GM12878 (cell line): ENCODE measurements at regions not wholly inside any gene's neighbourhood (a gene's known extent, or its start where the extent isn't known, plus 50 kb on each side); places are given as distances from the start of the nearest gene placed in this dataset.

Experiments
- ATAC-seq: fragments of 200-7000 bp; cut with Tn5 transposase; 3 replicates; pipeline ENCODE4 v1.9.1; 2020; ENCODE audit warnings: mild to moderate bottlenecking, moderate library complexity
- BruUV-seq: library from RNA; stranded (reverse); fragments of 400-500 nt; replicated peaks from 2 replicates; lab custom pipeline; 2021; lab: Mats Ljungman, UMichigan
- CTCF ChIA-PET: fragments of 300-600 bp; sonication (Branson Sonifier 250); formaldehyde crosslinking; extraction: SDS; loops from one replicate; lab custom pipeline; 2021; ENCODE audit warnings: inconsistent platforms; lab: Yijun Ruan, JAX
- POLR2A ChIA-PET: fragments of 350-600 bp; formaldehyde crosslinking; extraction: SDS; loops from one replicate; lab custom pipeline; 2021; ENCODE audit warnings: inconsistent platforms; lab: Charles Lee
- RAD21 ChIA-PET: fragments of 300-600 bp; sonication (Branson Sonifier 250); formaldehyde crosslinking; loops from one replicate; lab custom pipeline; 2023; ENCODE audit warnings: antibody characterized with exemption; ENCODE audit not compliant: unreplicated experiment; lab: Charles Lee
- SMC1A ChIA-PET: fragments of 300-600 bp; sonication (Branson Sonifier 250); formaldehyde crosslinking; loops from one replicate; lab custom pipeline; 2023; ENCODE audit not compliant: unreplicated experiment, uncharacterized antibody; lab: Charles Lee
- DNase-seq: peaks from one replicate; pipeline ENCODE4 v3.0.0-alpha.2; 2011; ENCODE audit warnings: low read depth, low spot score
- FAIRE-seq: peaks from 3 replicates; lab custom pipeline; 2011; peaks lifted over from hg19 to GRCh38; lab: Jason Lieb, UNC
- H2AFZ ChIP-seq: 2 replicates; pipeline ENCODE4 v1.6.0; 2011; ENCODE audit warnings: low read depth, low read length, control low read depth; ENCODE audit not compliant: control insufficient read depth
- H3K27ac ChIP-seq: 2 replicates; pipeline ENCODE4 v1.5.1; 2011; ENCODE audit warnings: control low read depth; ENCODE audit not compliant: control insufficient read depth, insufficient read depth
- H3K27me3 ChIP-seq, 2 experiments: replicated peaks in 1 of 2; 2 replicates each; pipeline versions ENCODE4 v1.6.0 to v1.6.1; 2011; ENCODE audit warnings: low read length in 1 of 2; ENCODE audit not compliant: control insufficient read depth in 2 of 2, insufficient read depth in 2 of 2
- H3K36me3 ChIP-seq, 2 experiments: 2 replicates each; pipeline ENCODE4 v1.5.1; 2011; ENCODE audit warnings: low read length in 1 of 2; ENCODE audit not compliant: control insufficient read depth in 2 of 2, insufficient read depth in 2 of 2
- H3K4me1 ChIP-seq: 2 replicates; pipeline ENCODE4 v1.6.1; 2011; ENCODE audit warnings: mild to moderate bottlenecking, low read length, moderate library complexity, mixed read lengths; ENCODE audit not compliant: control insufficient read depth, insufficient read depth
- H3K4me2 ChIP-seq: 2 replicates; pipeline ENCODE4 v1.6.0; 2011; ENCODE audit warnings: control low read depth; ENCODE audit not compliant: control insufficient read depth, insufficient read depth
- H3K4me3 ChIP-seq: fragments of 200-600 bp; sonication (generic); 2 replicates; pipeline ENCODE4 v1.5.1; 2016
- H3K79me2 ChIP-seq: 2 replicates; pipeline ENCODE4 v1.6.0; 2011; ENCODE audit warnings: low read length; ENCODE audit not compliant: control insufficient read depth, insufficient read depth
- H3K9ac ChIP-seq: 2 replicates; pipeline ENCODE4 v1.8.0; 2011; ENCODE audit warnings: low read length, control low read depth, mixed read lengths; ENCODE audit not compliant: control insufficient read depth, insufficient read depth
- H3K9me3 ChIP-seq: replicated peaks from 3 replicates; pipeline ENCODE4 v1.5.1; 2011; ENCODE audit warnings: mild to moderate bottlenecking, low read length; ENCODE audit not compliant: control insufficient read depth, insufficient read depth
- H4K20me1 ChIP-seq: 2 replicates; pipeline ENCODE4 v1.6.0; 2011; ENCODE audit not compliant: control insufficient read depth, insufficient read depth
- BCL3 ChIP-seq: IDR thresholded peaks from 2 replicates; pipeline ENCODE4 v1.6.1; 2011; ENCODE audit warnings: borderline replicate concordance, low read depth, mild to moderate bottlenecking, moderate library complexity, low read length; ENCODE audit not compliant: insufficient read depth, poor library complexity, severe bottlenecking
- BCLAF1 ChIP-seq: fragments of 450-650 bp; IDR thresholded peaks from 2 replicates; pipeline ENCODE4 v1.6.1; 2017; ENCODE audit warnings: antibody characterized with exemption, mild to moderate bottlenecking, moderate library complexity
- E2F4 ChIP-seq: IDR thresholded peaks from 2 replicates; pipeline ENCODE4 v1.6.1; 2012; ENCODE audit warnings: low read depth, low read length, improper control_type of control experiment
- EGR1 ChIP-seq, 2 experiments: IDR thresholded peaks; 1 replicate in 1 of 2; 2 replicates in 1 of 2; pipeline ENCODE4 v1.6.1; 2011 to 2012; ENCODE audit warnings: low read depth in 2 of 2, low read length in 2 of 2, borderline replicate concordance in 1 of 2, mild to moderate bottlenecking in 1 of 2, moderate library complexity in 1 of 2
- MYB ChIP-seq: fragments of 150-350 bp; IDR thresholded peaks from 2 replicates; pipeline ENCODE4 v1.6.1; 2014; ENCODE audit warnings: mild to moderate bottlenecking, low read depth, low read length, borderline replicate concordance
- NFXL1 ChIP-seq: fragments of 450-650 bp; IDR thresholded peaks from 2 replicates; pipeline ENCODE4 v1.6.1; 2017; ENCODE audit warnings: antibody characterized with exemption, mild to moderate bottlenecking, borderline replicate concordance
- RAD51 ChIP-seq: fragments of 450-650 bp; IDR thresholded peaks from 2 replicates; pipeline ENCODE4 v1.6.1; 2016; ENCODE audit warnings: moderate library complexity, mild to moderate bottlenecking, inconsistent platforms
- RCOR1 ChIP-seq: conservative IDR thresholded peaks from 2 replicates; pipeline ENCODE4 v1.6.1; 2012; ENCODE audit warnings: low read depth, low read length, improper control_type of control experiment
- TCF3 ChIP-seq: IDR thresholded peaks from 2 replicates; pipeline ENCODE4 v1.6.1; 2012; ENCODE audit warnings: low read depth, mild to moderate bottlenecking, low read length, borderline replicate concordance; ENCODE audit not compliant: insufficient read depth
- YBX1 ChIP-seq: fragments of 450-650 bp; IDR thresholded peaks from 2 replicates; pipeline ENCODE4 v1.6.1; 2016; ENCODE audit warnings: antibody characterized with exemption
- ZNF687 ChIP-seq: fragments of 450-650 bp; IDR thresholded peaks from 2 replicates; pipeline ENCODE4 v1.6.1; 2017; ENCODE audit warnings: mild to moderate bottlenecking, moderate library complexity
- WGBS: methylation state at CpG from one replicate; pipeline ENCODE4 v1.1.6; 2016; ENCODE audit warnings: low lambda C conversion rate; ENCODE audit not compliant: insufficient replicate concordance, insufficient coverage; ENCODE audit errors: missing lambda C conversion rate; 5-methylcytosine and 5-hydroxymethylcytosine counted together
- in situ Hi-C: fragments of 300-500 bp; cut with MboI; formaldehyde crosslinking; loops from 9 replicates; pipeline ENCODE4 v1.14.3; 2018; ENCODE audit warnings: mixed read lengths
- intact Hi-C: fragments of 100-400 bp; cut with micrococcal nuclease; formaldehyde crosslinking; loops from one replicate; pipeline ENCODE4 v1.14.2; 2022; ENCODE audit not compliant: unreplicated experiment

- Histone ChIP-seq H3K27me3 (peaks cover 0 to 2% of the 10 kb centered on the region in 2 experiments; a peak in 1 of 4 replicates), H3K36me3 (no peaks in the 10 kb centered on the region), H3K9ac (no peak overlapping the region), H3K4me3 (no peak overlapping the region), H3K9me3 (no peaks in the 10 kb centered on the region), H2AFZ (no peak overlapping the region), H3K4me2 (no peak overlapping the region), H3K79me2 (no peaks in the 10 kb centered on the region), H4K20me1 (no peaks in the 10 kb centered on the region), H3K4me1 (no peaks in the 10 kb centered on the region), H3K27ac (no peak overlapping the region)
- ATAC-seq (no peak), FAIRE-seq (no peak), DNase-seq (no peak)
- RAD21 ChIA-PET = no interaction called here
- BruUV-seq = no TSS peak
- 59% methylated on average over 2 of the region's 2 CpGs for WGBS
- SMC1A ChIA-PET = no interaction called here
- POLR2A ChIA-PET = no interaction called here
- CTCF ChIA-PET = interaction anchor here (1.2 kb wide), 1 partner anchor 10 kb away, joined by 4 read pairs; no protein-coding TSS in a partner anchor
- intact Hi-C loops (no loop called here), in situ Hi-C loops (no loop called here)
- TF ChIP-seq RCOR1 (no peak), EGR1 (IDR thresholded peaks at IDR 0.05; ENCODE audit: borderline replicate concordance in 1 of 2, low read depth in 2 of 2, low read length in 2 of 2) (no peak), BCL3 (no peak), NFXL1 (no peak), MYB (no peak), ZNF687 (no peak), RAD51 (no peak), YBX1 (no peak), BCLAF1 (no peak), E2F4 (no peak), TCF3 (no peak)
These were observed 108.4 kb downstream of the ESM1 start for GRCh38 chr5:54876976-54877375.
